ENCODE measurements at regions not wholly inside any gene's neighbourhood (a gene's known extent, or its start where the extent isn't known, plus 50 kb on each side); places are given as distances from the start of the nearest gene placed in this dataset.
"Not testable (repeated sequence)": the region's sequence is repeated elsewhere in the genome, so short reads cannot be mapped to it uniquely, and the experiment has no call there.

DNA sequence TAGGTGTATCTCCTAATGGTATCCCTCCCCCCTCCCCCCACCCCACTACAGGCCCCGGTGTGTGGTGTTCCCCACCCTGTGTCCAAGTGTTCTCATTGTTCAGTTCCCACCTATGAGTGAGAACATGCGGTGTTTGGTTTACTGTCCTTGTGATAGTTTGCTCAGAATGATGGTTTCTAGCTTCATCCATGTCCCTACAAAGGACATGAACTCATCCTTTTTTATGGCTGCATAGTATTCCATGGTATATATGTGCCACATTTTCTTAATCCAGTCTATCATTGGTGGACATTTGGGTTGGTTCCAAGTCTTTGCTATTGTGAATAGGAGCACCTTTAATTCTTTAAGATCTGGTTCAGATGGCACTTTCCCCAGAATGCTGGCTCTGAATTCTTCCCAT is 58.5 kb upstream of the PTGFRN start:
- DNase-seq: not testable (repeated sequence)

GRCh38 chr1:116851846-116852245 is 57.9 kb upstream of the PTGFRN start:
- no peak for DNase-seq

GRCh38 chr1:116852367-116852766 is 57.3 kb upstream of the PTGFRN start:
- no peak for DNase-seq

DNA sequence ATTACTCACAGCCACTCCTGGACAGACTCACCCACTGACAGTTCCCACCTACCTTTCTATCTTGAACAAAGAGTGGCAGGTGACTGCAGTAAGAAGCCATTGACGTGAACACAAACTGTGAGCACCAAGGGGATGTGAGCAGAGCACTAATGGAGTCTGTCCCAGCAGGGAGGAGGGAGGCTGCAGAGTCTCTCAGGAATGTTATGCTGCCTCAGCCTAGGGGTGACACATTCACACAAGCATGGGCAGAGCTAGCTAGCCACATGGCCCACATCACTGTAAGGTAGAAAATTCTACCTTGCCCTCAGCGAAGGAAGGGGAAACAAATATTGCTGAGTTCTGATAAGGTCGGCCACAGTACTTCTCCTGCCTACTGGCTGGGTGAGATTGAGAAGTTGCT is 56.8 kb upstream of the PTGFRN start:
- DNase-seq: no peak

GRCh38 chr1:116853680-116854402 is 55.9 kb upstream of the PTGFRN start:
- peak; percentile 69 for DNase-seq

- DNase-seq: no peak
Observed at GRCh38 chr1:116854403-116854690, 55.4 kb upstream of the PTGFRN start.

GRCh38 chr1:116854716-116855115 is 55.0 kb upstream of the PTGFRN start:
- no peak for DNase-seq

DNA sequence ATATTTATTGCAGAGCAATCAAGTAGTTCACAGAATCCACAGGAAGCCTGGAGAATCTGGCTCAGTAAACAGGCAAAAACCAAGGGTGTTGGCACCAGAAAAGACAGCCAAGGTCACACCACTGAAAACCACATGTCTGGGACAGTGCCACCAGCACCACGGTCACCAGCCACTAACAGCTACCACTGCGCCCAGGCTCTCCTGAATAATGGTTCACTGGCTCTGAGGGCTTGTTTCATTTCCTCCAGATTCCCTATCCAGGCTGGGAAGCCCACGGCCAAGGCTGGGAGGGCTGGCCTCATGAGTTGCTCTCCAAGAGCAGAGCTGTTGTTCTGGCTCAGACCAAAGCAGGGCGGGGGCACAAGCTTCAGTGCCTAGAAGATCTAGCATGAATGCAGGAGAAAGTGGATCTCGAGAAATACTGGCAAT is 54.5 kb upstream of the PTGFRN start:
- peak; percentile 17 for DNase-seq

DNA sequence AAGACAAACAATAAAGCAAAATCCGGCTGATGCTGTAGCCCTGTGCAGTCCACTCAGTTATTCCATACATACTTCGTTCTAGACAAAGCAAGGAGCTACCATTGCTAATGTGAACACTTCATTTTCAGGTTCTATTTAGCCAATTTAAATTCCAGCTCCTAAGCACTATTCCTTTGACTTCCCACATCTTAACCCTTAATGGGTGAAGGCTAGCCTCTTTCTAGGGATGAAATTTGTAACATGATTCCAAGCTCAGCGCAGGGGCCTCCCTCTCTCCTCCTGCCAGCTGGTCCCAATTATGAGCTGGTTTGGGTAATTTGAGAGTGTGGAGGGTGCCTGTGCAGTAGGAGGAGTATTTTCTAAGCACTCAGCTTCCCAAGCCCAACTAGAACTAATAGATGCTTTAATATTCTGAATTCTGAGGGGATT is 53.9 kb upstream of the PTGFRN start:
- DNase-seq: peak; percentile 58

DNA sequence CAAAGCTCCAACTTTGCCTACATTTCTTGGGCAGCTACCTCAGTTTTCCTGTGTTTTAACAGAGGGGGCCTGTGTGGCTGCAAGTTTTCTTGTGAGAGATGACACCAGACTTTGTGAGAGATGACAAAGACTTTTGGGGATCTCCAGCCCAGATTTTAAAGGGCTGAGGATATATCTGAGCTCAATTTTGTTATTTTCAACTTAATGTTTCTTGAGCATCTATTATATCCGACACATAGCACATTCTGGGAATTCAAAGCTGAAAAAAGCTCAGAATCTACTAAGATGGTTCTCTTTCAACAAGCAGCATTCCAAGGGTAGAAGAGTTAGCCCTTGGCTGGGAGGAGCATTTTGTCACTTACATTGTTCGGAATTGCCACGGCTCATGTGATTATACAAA is 53.4 kb upstream of the PTGFRN start:
- DNase-seq: no peak

DNA sequence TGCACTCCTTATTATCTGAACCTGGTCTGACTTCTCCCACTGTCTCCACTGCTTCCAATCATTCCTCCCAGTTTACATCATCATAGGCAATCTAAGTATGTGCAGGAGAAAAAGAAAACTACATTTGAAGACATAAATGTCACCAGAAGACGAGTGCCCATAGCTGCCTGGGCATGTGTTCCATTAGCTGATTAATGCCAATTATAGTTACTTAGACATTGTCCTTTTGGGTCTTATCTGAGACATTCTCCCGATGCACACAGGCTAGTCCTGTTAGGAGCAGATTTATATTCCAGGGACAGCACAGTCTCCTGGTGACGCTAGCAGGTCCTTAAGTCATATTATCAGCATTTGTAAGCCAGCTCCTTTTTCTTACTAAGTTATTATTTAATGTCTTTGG is 52.6 kb upstream of the PTGFRN start:
- DNase-seq: no peak
